CD14-positive monocyte (primary cell): ENCODE measurements at regions not wholly inside any gene's neighbourhood (a gene's known extent, or its start where the extent isn't known, plus 50 kb on each side); places are given as distances from the start of the nearest gene placed in this dataset.

Experiments
- DNase-seq, 3 donors: peaks; one replicate each; pipeline ENCODE4 v3.0.0-alpha.2; 2011 to 2022
- H2AFZ ChIP-seq: 2 replicates; pipeline ENCODE4 v1.6.0; 2012; ENCODE audit warnings: mild to moderate bottlenecking, low read depth, low read length, inconsistent platforms; ENCODE audit not compliant: insufficient read depth, poor library complexity, severe bottlenecking
- H3K27ac ChIP-seq, 2 donors: 1 replicate in 1 of 2; 2 replicates in 1 of 2; pipeline ENCODE4 v1.5.1; 2012 to 2013; ENCODE audit warnings: low read length in 2 of 2, control low read depth in 1 of 2, inconsistent platforms in 1 of 2, low read depth in 1 of 2, mild to moderate bottlenecking in 1 of 2
- H3K27me3 ChIP-seq, 2 donors: one replicate each; pipeline versions ENCODE4 v1.6.0 to v1.6.1; 2011 to 2013; ENCODE audit warnings: low read length in 2 of 2; ENCODE audit not compliant: control insufficient read depth in 2 of 2, insufficient read depth in 2 of 2
- H3K36me3 ChIP-seq, 2 donors: replicated peaks in 1 of 2; 1 replicate in 1 of 2; 2 replicates in 1 of 2; pipeline versions ENCODE4 v1.5.1 to v1.6.1; 2012 to 2013; ENCODE audit warnings: low read length in 2 of 2, control low read depth in 1 of 2, inconsistent platforms in 1 of 2, mild to moderate bottlenecking in 1 of 2; ENCODE audit not compliant: insufficient read depth in 2 of 2, control insufficient read depth in 1 of 2
- H3K4me1 ChIP-seq, 2 donors: 1 replicate in 1 of 2; 2 replicates in 1 of 2; pipeline versions ENCODE4 v1.5.1 to v1.6.1; 2012 to 2013; ENCODE audit warnings: low read length in 2 of 2, control low read depth in 1 of 2, inconsistent platforms in 1 of 2, mild to moderate bottlenecking in 1 of 2, moderate library complexity in 1 of 2; ENCODE audit not compliant: insufficient read depth in 2 of 2, control insufficient read depth in 1 of 2
- H3K4me2 ChIP-seq: replicated peaks from 2 replicates; pipeline ENCODE3; 2012; ENCODE audit warnings: low read length, moderate library complexity, mild to moderate bottlenecking; ENCODE audit not compliant: poor library complexity, severe bottlenecking; ENCODE audit errors: extremely low read depth
- H3K4me3 ChIP-seq, 3 experiments: fragments of 200-600 bp in 1 of 3; sonication (generic) in 1 of 3; replicated peaks in 1 of 3; 1 replicate in 2 of 3; 2 replicates in 1 of 3; pipeline ENCODE4 v1.5.1; 2011 to 2013; ENCODE audit warnings: low read length in 3 of 3, mild to moderate bottlenecking in 3 of 3, control low read depth in 2 of 3, low read depth in 2 of 3, inconsistent platforms in 1 of 3, moderate library complexity in 1 of 3
- H3K79me2 ChIP-seq: 2 replicates; pipeline ENCODE4 v1.6.0; 2012; ENCODE audit warnings: mild to moderate bottlenecking, control low read depth, inconsistent platforms, low read length, moderate library complexity; ENCODE audit not compliant: insufficient read depth
- H3K9ac ChIP-seq: 2 replicates; pipeline ENCODE4 v1.6.0; 2017; ENCODE audit warnings: low read length, mild to moderate bottlenecking; ENCODE audit not compliant: insufficient read depth, poor library complexity, severe bottlenecking
- H3K9me3 ChIP-seq, 2 donors: replicated peaks in 1 of 2; 1 replicate in 1 of 2; 2 replicates in 1 of 2; pipeline versions ENCODE4 v1.5.1 to v1.6.1; 2012 to 2013; ENCODE audit warnings: low read length in 2 of 2, control low read depth in 1 of 2; ENCODE audit not compliant: control insufficient read depth in 1 of 2, insufficient read depth in 1 of 2
- H4K20me1 ChIP-seq: 2 replicates; pipeline ENCODE4 v1.6.0; 2012; ENCODE audit warnings: mild to moderate bottlenecking, low read length, control low read depth, moderate library complexity; ENCODE audit not compliant: insufficient read depth
- H3K27ac Mint-ChIP-seq, 7 donors: one replicate each; pipeline ENCODE4 v1.8.0; 2020; ENCODE audit warnings: mild to moderate bottlenecking in 7 of 7, mixed read lengths in 7 of 7, moderate library complexity in 6 of 7, inconsistent platforms in 2 of 7
- H3K27me3 Mint-ChIP-seq, 3 donors: one replicate each; pipeline ENCODE4 v1.8.0; 2021 to 2022; ENCODE audit warnings: low read depth in 3 of 3, mild to moderate bottlenecking in 3 of 3, mixed read lengths in 3 of 3, moderate library complexity in 3 of 3, inconsistent platforms in 1 of 3
- H3K36me3 Mint-ChIP-seq, 2 donors: one replicate each; pipeline ENCODE4 v1.8.0; 2020; ENCODE audit warnings: mixed read lengths in 2 of 2, inconsistent platforms in 1 of 2, mild to moderate bottlenecking in 1 of 2
- H3K4me1 Mint-ChIP-seq: one replicate; pipeline ENCODE4 v1.8.0; 2020; ENCODE audit warnings: mild to moderate bottlenecking, mixed read lengths
- H3K4me3 Mint-ChIP-seq, 2 donors: one replicate each; pipeline ENCODE4 v1.8.0; 2020; ENCODE audit warnings: mild to moderate bottlenecking in 2 of 2, mixed read lengths in 2 of 2, moderate library complexity in 1 of 2
- H3K9me3 Mint-ChIP-seq, 7 donors: one replicate each; pipeline ENCODE4 v1.8.0; 2020 to 2022; ENCODE audit warnings: mixed read lengths in 7 of 7, mild to moderate bottlenecking in 6 of 7, moderate library complexity in 6 of 7, inconsistent platforms in 2 of 7
- WGBS: methylation state at CpG from one replicate; pipeline ENCODE4 v1.1.5; 2013; ENCODE audit warnings: missing lambda C conversion rate; ENCODE audit not compliant: insufficient coverage; 5-methylcytosine and 5-hydroxymethylcytosine counted together
- intact Hi-C, 2 donors: fragments of 100-400 bp; cut with micrococcal nuclease; formaldehyde crosslinking; loops; one replicate each; pipeline versions ENCODE4 v1.15.0 to v1.15.1; 2023
- TF ChIP-seq, protein P1 (sequence below): fragments of 200-600 bp; IDR thresholded peaks from one replicate; pipeline ENCODE4 v1.8.0; 2022; ENCODE audit warnings: antibody characterized with exemption, mild to moderate bottlenecking

DNA sequence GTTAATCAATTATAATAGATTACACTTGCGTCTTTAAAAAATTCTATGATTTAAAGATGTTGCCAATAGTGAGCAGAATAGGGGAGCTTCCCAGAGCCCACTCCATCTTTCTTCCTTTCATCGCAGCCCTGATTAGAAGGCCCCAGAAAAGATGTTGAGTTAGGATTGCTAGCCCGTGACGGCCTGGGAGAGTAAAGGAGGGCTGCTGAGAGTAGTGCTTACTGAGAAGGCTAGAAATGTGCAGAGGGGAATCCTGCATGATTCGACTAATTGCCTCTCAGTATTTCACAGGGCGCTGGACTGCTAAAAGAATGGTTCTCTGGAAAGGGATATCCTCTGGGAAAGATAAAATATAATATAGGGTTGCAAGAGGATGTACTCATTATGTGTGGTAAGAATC is 160.5 kb downstream of the C11orf87 start:
- Histone ChIP-seq H3K9ac (no peak overlapping the region), H3K27ac (no peak overlapping the region), H3K4me3 (no peak overlapping the region), H2AFZ (no peak overlapping the region), H3K4me1 (no peaks in the 10 kb centered on the region), H4K20me1 (no peaks in the 10 kb centered on the region), H3K79me2 (no peaks in the 10 kb centered on the region), H3K36me3 (no peaks in the 10 kb centered on the region), H3K27me3 (no peaks in the 10 kb centered on the region), H3K9me3 (no peaks in the 10 kb centered on the region), H3K4me2 (no peak overlapping the region)
- Mint-ChIP-seq H3K27me3 (peaks cover 0 to 1% (median 0%) of the 10 kb centered on the region in 3 donors), H3K4me1 (no peaks in the 10 kb centered on the region), H3K4me3 (no peak overlapping the region), H3K27ac (no peak overlapping the region), H3K9me3 (peaks cover 0 to 5% (median 2%) of the 10 kb centered on the region in 7 donors), H3K36me3 (no peaks in the 10 kb centered on the region)
- 100% methylated on average over 2 of the region's 6 CpGs for WGBS
- intact Hi-C loops, result no loop called here
- no peak for DNase-seq
- TF ChIP-seq, protein P1, sequence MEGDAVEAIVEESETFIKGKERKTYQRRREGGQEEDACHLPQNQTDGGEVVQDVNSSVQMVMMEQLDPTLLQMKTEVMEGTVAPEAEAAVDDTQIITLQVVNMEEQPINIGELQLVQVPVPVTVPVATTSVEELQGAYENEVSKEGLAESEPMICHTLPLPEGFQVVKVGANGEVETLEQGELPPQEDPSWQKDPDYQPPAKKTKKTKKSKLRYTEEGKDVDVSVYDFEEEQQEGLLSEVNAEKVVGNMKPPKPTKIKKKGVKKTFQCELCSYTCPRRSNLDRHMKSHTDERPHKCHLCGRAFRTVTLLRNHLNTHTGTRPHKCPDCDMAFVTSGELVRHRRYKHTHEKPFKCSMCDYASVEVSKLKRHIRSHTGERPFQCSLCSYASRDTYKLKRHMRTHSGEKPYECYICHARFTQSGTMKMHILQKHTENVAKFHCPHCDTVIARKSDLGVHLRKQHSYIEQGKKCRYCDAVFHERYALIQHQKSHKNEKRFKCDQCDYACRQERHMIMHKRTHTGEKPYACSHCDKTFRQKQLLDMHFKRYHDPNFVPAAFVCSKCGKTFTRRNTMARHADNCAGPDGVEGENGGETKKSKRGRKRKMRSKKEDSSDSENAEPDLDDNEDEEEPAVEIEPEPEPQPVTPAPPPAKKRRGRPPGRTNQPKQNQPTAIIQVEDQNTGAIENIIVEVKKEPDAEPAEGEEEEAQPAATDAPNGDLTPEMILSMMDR, result no peak

DNA sequence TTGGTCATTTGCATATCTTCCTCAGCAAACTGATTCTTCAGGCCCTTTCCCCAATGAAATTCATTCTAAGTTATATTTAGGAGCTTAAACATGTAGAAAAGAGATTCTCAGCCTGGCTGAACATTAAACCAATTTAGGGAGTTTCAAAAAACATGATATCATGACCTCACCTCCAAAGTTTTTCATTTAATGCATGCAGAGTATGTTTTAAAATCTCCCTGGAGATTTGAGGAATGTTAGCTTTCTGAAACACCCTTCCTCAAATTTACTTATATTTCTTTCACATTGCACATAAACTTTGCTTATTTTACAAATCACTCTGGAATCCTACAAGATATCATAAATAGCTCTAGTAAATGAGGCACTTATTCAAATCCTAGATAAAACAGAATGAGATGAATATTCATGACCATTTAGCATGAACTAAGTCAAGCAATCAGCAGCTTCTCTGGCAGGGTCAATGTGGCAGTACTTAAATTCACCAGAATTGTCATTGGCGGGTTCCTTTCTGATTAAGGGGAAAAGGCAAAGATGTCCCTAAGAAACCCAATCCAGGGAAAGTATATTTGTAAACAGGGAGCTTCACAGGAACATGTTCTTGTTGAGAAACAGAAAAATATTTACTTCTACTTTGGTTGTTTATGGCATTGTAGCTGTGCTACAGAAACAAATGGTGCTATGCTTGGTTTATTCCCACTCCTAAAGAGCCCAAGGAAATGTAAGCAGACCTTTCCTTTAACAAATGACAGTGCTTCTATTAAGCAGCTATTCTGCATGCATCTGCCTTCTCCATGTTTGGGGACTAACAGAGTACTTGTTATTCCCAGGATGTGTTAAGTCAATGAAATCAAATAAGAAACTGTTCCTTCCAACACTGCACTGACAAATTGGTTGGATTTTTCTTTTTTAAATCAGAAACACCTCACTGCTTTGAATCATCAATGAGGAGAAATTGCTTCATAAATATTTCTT is 162.3 kb downstream of the C11orf87 start:
- peaks cover 0 to 1% (median 0%) of the 10 kb centered on the region in 3 donors for H3K27me3 Mint-ChIP-seq
- H3K4me2 ChIP-seq, result no peak overlapping the region

More for the DNA sequence above, 162.3 kb downstream of the C11orf87 start:
- intact Hi-C loops, result no loop called here
- Mint-ChIP-seq H3K4me3 (no peak overlapping the region), H3K36me3 (no peaks in the 10 kb centered on the region), H3K27ac (no peak overlapping the region), H3K9me3 (peaks cover 0 to 2% (median 1%) of the 10 kb centered on the region in 7 donors), H3K4me1 (no peaks in the 10 kb centered on the region)
- H3K4me3 ChIP-seq, result no peak overlapping the region
- no peaks in the 10 kb centered on the region for H3K27me3 ChIP-seq
- H3K27ac ChIP-seq, result no peak overlapping the region
- DNase-seq, result no peak
- no peaks in the 10 kb centered on the region for H3K4me1 ChIP-seq
- H3K79me2 ChIP-seq, result no peaks in the 10 kb centered on the region
- WGBS, result no CpG with 5 or more reads among the region's 1 CpG
- no peak overlapping the region for H2AFZ ChIP-seq
- H3K36me3 ChIP-seq, result no peaks in the 10 kb centered on the region
- TF ChIP-seq, protein P1, result no peak
- no peaks in the 10 kb centered on the region for H4K20me1 ChIP-seq
- no peak overlapping the region for H3K9ac ChIP-seq
- H3K9me3 ChIP-seq, result no peaks in the 10 kb centered on the region
